ENCODE measurements at regions not wholly inside any gene's neighbourhood (a gene's known extent, or its start where the extent isn't known, plus 50 kb on each side); places are given as distances from the start of the nearest gene placed in this dataset.

DNA sequence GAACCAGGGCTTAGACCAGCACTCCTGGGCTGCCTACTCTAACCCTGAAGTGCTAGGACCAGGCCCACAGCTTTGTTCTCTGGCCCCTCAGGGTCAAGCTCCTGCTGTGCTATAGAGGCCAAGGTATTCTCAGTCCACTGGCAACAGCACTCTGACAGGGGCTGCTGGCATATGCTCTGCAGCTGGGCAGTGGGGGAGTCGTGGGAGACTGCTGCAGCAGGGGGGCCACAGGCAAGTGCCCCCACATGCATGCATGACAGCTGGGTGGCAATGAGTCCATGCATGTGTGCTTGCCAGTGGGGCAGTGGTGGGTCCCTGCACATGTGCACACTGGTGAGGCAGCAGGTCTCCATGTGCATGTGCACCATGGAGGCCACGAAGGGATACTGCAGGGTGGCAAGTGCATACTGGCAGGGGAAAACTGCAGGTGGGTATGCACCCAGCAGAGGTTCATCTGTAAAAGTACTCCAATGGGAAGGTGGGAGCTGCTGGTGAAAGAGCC, 364.9 kb upstream of the IRAK1BP1 start:
- TF ChIP-seq, protein P1, sequence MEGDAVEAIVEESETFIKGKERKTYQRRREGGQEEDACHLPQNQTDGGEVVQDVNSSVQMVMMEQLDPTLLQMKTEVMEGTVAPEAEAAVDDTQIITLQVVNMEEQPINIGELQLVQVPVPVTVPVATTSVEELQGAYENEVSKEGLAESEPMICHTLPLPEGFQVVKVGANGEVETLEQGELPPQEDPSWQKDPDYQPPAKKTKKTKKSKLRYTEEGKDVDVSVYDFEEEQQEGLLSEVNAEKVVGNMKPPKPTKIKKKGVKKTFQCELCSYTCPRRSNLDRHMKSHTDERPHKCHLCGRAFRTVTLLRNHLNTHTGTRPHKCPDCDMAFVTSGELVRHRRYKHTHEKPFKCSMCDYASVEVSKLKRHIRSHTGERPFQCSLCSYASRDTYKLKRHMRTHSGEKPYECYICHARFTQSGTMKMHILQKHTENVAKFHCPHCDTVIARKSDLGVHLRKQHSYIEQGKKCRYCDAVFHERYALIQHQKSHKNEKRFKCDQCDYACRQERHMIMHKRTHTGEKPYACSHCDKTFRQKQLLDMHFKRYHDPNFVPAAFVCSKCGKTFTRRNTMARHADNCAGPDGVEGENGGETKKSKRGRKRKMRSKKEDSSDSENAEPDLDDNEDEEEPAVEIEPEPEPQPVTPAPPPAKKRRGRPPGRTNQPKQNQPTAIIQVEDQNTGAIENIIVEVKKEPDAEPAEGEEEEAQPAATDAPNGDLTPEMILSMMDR (conservative IDR thresholded peaks at IDR 0.05 in 1 of 2, IDR thresholded peaks at IDR 0.05 in 1 of 2; ENCODE audit: low read depth in 1 of 2, low read length in 2 of 2) = no peak
- no peak for TF ChIP-seq EZH2 (IDR thresholded peaks at IDR 0.05; ENCODE audit: low read length, missing control alignments)

All from fibroblast of lung (primary cell).